H9 (cell line): ENCODE measurements at regions not wholly inside any gene's neighbourhood (a gene's known extent, or its start where the extent isn't known, plus 50 kb on each side); places are given as distances from the start of the nearest gene placed in this dataset.

ENCODE experiments used
- DNase-seq: peaks from one replicate; pipeline ENCODE4 v3.0.0-alpha.2; 2017
- H2AFZ ChIP-seq: one replicate; pipeline ENCODE4 v1.6.1; 2013; ENCODE audit warnings: mild to moderate bottlenecking, low read length, control low read depth, moderate library complexity
- H2AK5ac ChIP-seq: 2 replicates; pipeline ENCODE4 v1.6.1; 2013; ENCODE audit warnings: low read length, control low read depth, mixed read lengths; ENCODE audit not compliant: insufficient read length
- H2BK120ac ChIP-seq: one replicate; pipeline ENCODE4 v1.6.1; 2013; ENCODE audit warnings: low read depth, mild to moderate bottlenecking, low read length, control low read depth, inconsistent platforms; ENCODE audit not compliant: poor library complexity, severe bottlenecking
- H2BK12ac ChIP-seq: 2 replicates; pipeline ENCODE4 v1.6.1; 2013; ENCODE audit warnings: low read length, control low read depth, mixed read lengths, low read depth; ENCODE audit not compliant: insufficient read length
- H2BK15ac ChIP-seq: 2 replicates; pipeline ENCODE4 v1.6.1; 2013; ENCODE audit warnings: low read depth, low read length, control low read depth
- H2BK20ac ChIP-seq: one replicate; pipeline ENCODE4 v1.6.1; 2013; ENCODE audit warnings: low read depth, mild to moderate bottlenecking, low read length, control low read depth, inconsistent platforms; ENCODE audit not compliant: poor library complexity, severe bottlenecking
- H2BK5ac ChIP-seq: 2 replicates; pipeline ENCODE4 v1.6.1; 2013; ENCODE audit warnings: low read length, control low read depth, mixed read lengths; ENCODE audit not compliant: insufficient read length
- H3K14ac ChIP-seq: 2 replicates; pipeline ENCODE4 v1.6.1; 2013; ENCODE audit warnings: low read length, control low read depth; ENCODE audit not compliant: insufficient read depth
- H3K18ac ChIP-seq: 2 replicates; pipeline ENCODE4 v1.6.1; 2013; ENCODE audit warnings: low read depth, mild to moderate bottlenecking, mixed read lengths, low read length, control low read depth; ENCODE audit not compliant: insufficient read length
- H3K23ac ChIP-seq: 2 replicates; pipeline ENCODE4 v1.6.1; 2013; ENCODE audit warnings: low read length, control low read depth, mixed read lengths, low read depth; ENCODE audit not compliant: insufficient read length
- H3K23me2 ChIP-seq: 2 replicates; pipeline ENCODE4 v1.6.1; 2013; ENCODE audit warnings: low read depth, mild to moderate bottlenecking, mixed read lengths, low read length, control low read depth; ENCODE audit not compliant: insufficient read length, poor library complexity, severe bottlenecking
- H3K27ac ChIP-seq: 2 replicates; pipeline ENCODE4 v1.5.1; 2013; ENCODE audit warnings: low read length, control low read depth, mixed read lengths, low read depth; ENCODE audit not compliant: insufficient read length
- H3K27me3 ChIP-seq: 2 replicates; pipeline ENCODE4 v1.6.1; 2013; ENCODE audit warnings: low read length, control low read depth, inconsistent platforms; ENCODE audit not compliant: insufficient read depth
- H3K4ac ChIP-seq: 2 replicates; pipeline ENCODE4 v1.6.1; 2013; ENCODE audit warnings: low read depth, mild to moderate bottlenecking, control low read depth, inconsistent platforms, low read length, moderate library complexity
- H3K4me1 ChIP-seq: 2 replicates; pipeline ENCODE4 v1.6.1; 2013; ENCODE audit warnings: low read length, control low read depth, inconsistent platforms; ENCODE audit not compliant: insufficient read depth
- H3K4me2 ChIP-seq: 2 replicates; pipeline ENCODE4 v1.6.1; 2013; ENCODE audit warnings: low read length, control low read depth, mixed read lengths; ENCODE audit not compliant: insufficient read length, insufficient read depth
- H3K56ac ChIP-seq: 2 replicates; pipeline ENCODE4 v1.6.1; 2013; ENCODE audit warnings: low read depth, mild to moderate bottlenecking, mixed read lengths, low read length, control low read depth; ENCODE audit not compliant: insufficient read length
- H3K79me1 ChIP-seq: 2 replicates; pipeline ENCODE4 v1.6.1; 2013; ENCODE audit warnings: low read depth, mild to moderate bottlenecking, moderate library complexity, low read length, control low read depth, inconsistent platforms; ENCODE audit not compliant: insufficient read depth, poor library complexity, severe bottlenecking
- H3K79me2 ChIP-seq: 2 replicates; pipeline ENCODE4 v1.6.1; 2013; ENCODE audit warnings: low read length, control low read depth, inconsistent platforms; ENCODE audit not compliant: insufficient read depth
- H3K9ac ChIP-seq: 2 replicates; pipeline ENCODE4 v1.6.1; 2013; ENCODE audit warnings: low read length, control low read depth, mixed read lengths; ENCODE audit not compliant: insufficient read length; ENCODE audit errors: extremely low read depth
- H3K9me3 ChIP-seq: one replicate; pipeline ENCODE4 v1.6.1; 2013; ENCODE audit warnings: low read depth, low read length, inconsistent platforms; ENCODE audit not compliant: control insufficient read depth
- H3T11ph ChIP-seq: one replicate; pipeline ENCODE4 v1.6.1; 2013; ENCODE audit warnings: mild to moderate bottlenecking, low read length, control low read depth, inconsistent platforms
- H4K20me1 ChIP-seq: one replicate; pipeline ENCODE4 v1.6.1; 2013; ENCODE audit not compliant: control insufficient read depth, insufficient read length, insufficient read depth
- H4K5ac ChIP-seq: 2 replicates; pipeline ENCODE4 v1.6.1; 2013; ENCODE audit warnings: low read depth, mild to moderate bottlenecking, mixed read lengths, low read length, control low read depth; ENCODE audit not compliant: insufficient read length
- H4K8ac ChIP-seq: replicated peaks from 2 replicates; pipeline ENCODE4 v1.6.1; 2013; ENCODE audit warnings: low read length, control low read depth, mixed read lengths, low read depth; ENCODE audit not compliant: insufficient read length
- H4K91ac ChIP-seq: 2 replicates; pipeline ENCODE4 v1.6.1; 2013; ENCODE audit warnings: low read depth, mild to moderate bottlenecking, moderate library complexity, mixed read lengths, low read length, control low read depth; ENCODE audit not compliant: insufficient read length
- H3K27ac Mint-ChIP-seq, 3 experiments: 2 replicates in 2 of 3; 3 replicates in 1 of 3; pipeline ENCODE4 v1.8.0; 2020 to 2021; ENCODE audit warnings: mixed read lengths in 3 of 3, mild to moderate bottlenecking in 1 of 3, moderate library complexity in 1 of 3
- H3K27me3 Mint-ChIP-seq: 2 replicates; pipeline ENCODE4 v1.8.0; 2021; ENCODE audit warnings: low read depth, mild to moderate bottlenecking, moderate library complexity, mixed read lengths
- H3K36me3 Mint-ChIP-seq, 3 experiments: 2 replicates in 2 of 3; 3 replicates in 1 of 3; pipeline ENCODE4 v1.8.0; 2020 to 2021; ENCODE audit warnings: low read depth in 3 of 3, mixed read lengths in 3 of 3; ENCODE audit not compliant: insufficient read depth in 1 of 3
- H3K4me1 Mint-ChIP-seq, 2 experiments: 2 replicates each; pipeline ENCODE4 v1.8.0; 2020; ENCODE audit warnings: mixed read lengths in 2 of 2
- H3K4me3 Mint-ChIP-seq, 2 experiments: 2 replicates in 1 of 2; 3 replicates in 1 of 2; pipeline ENCODE4 v1.8.0; 2020 to 2021; ENCODE audit warnings: mild to moderate bottlenecking in 2 of 2, mixed read lengths in 2 of 2, moderate library complexity in 1 of 2
- H3K9me3 Mint-ChIP-seq, 2 experiments: 2 replicates in 1 of 2; 3 replicates in 1 of 2; pipeline ENCODE4 v1.8.0; 2020; ENCODE audit warnings: mild to moderate bottlenecking in 2 of 2, mixed read lengths in 2 of 2, moderate library complexity in 1 of 2
- CTCF ChIP-seq: fragments of 200-600 bp; sonication (generic); conservative IDR thresholded peaks from 3 replicates; pipeline ENCODE4 v1.8.0; 2021; ENCODE audit warnings: antibody characterized with exemption, mild to moderate bottlenecking
- WGBS: extraction: QIAGEN DNeasy Blood & Tissue Kit; methylation state at CpG from one replicate; pipeline ENCODE4 v1.1.7; 2013; ENCODE audit warnings: missing lambda C conversion rate, low lambda C conversion rate, mixed read lengths; ENCODE audit not compliant: insufficient read length; ENCODE audit errors: extremely low coverage; 5-methylcytosine and 5-hydroxymethylcytosine counted together

- TF ChIP-seq CTCF: no peak
- Histone ChIP-seq H3K9ac (no peak overlapping the region), H3K18ac (no peak overlapping the region), H2AK5ac (no peak overlapping the region), H4K5ac (no peak overlapping the region), H3K4me2 (no peak overlapping the region), H3K27ac (no peak overlapping the region), H3K4me1 (no peaks in the 10 kb centered on the region), H3K23me2 (no peaks in the 10 kb centered on the region), H3K23ac (no peak overlapping the region), H3T11ph (no peak overlapping the region), H3K4ac (no peak overlapping the region), H3K27me3 (no peaks in the 10 kb centered on the region), H2BK120ac (no peak overlapping the region), H3K56ac (no peak overlapping the region), H2BK12ac (no peak overlapping the region), H2BK20ac (no peak overlapping the region), H2AFZ (no peak overlapping the region), H3K14ac (no peak overlapping the region), H3K79me1 (no peaks in the 10 kb centered on the region), H3K79me2 (no peaks in the 10 kb centered on the region), H4K91ac (no peak overlapping the region), H3K9me3 (no peaks in the 10 kb centered on the region), H2BK5ac (no peak overlapping the region), H4K20me1 (no peaks in the 10 kb centered on the region), H2BK15ac (no peak overlapping the region), H4K8ac (no peak overlapping the region)
- H3K4me1 Mint-ChIP-seq: peaks cover 14 to 15% of the 10 kb centered on the region in 2 experiments
- WGBS: no CpG with 5 or more reads among the region's 1 CpG
- DNase-seq: no peak
- peaks cover 4 to 6% of the 10 kb centered on the region in 2 experiments; a peak in 2 of 5 replicates for H3K9me3 Mint-ChIP-seq
- no peak overlapping the region for H3K4me3 Mint-ChIP-seq
- no peak overlapping the region for H3K27ac Mint-ChIP-seq
- peaks cover 0 to 7% (median 0%) of the 10 kb centered on the region in 3 experiments; a peak in 2 of 7 replicates for H3K36me3 Mint-ChIP-seq
- no peaks in the 10 kb centered on the region for H3K27me3 Mint-ChIP-seq
Measured at GRCh38 chr12:92196368-92196767, 50.7 kb upstream of the BTG1 start.
